ENCODE measurements at regions not wholly inside any gene's neighbourhood (a gene's known extent, or its start where the extent isn't known, plus 50 kb on each side); places are given as distances from the start of the nearest gene placed in this dataset.

GRCh38 chr1:18549106-18549505 lies 68.4 kb downstream of the KLHDC7A start:
- TF ChIP-seq, protein P1, sequence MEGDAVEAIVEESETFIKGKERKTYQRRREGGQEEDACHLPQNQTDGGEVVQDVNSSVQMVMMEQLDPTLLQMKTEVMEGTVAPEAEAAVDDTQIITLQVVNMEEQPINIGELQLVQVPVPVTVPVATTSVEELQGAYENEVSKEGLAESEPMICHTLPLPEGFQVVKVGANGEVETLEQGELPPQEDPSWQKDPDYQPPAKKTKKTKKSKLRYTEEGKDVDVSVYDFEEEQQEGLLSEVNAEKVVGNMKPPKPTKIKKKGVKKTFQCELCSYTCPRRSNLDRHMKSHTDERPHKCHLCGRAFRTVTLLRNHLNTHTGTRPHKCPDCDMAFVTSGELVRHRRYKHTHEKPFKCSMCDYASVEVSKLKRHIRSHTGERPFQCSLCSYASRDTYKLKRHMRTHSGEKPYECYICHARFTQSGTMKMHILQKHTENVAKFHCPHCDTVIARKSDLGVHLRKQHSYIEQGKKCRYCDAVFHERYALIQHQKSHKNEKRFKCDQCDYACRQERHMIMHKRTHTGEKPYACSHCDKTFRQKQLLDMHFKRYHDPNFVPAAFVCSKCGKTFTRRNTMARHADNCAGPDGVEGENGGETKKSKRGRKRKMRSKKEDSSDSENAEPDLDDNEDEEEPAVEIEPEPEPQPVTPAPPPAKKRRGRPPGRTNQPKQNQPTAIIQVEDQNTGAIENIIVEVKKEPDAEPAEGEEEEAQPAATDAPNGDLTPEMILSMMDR (conservative IDR thresholded peaks at IDR 0.05; ENCODE audit: low read depth, low read length): no peak
- no peak for TF ChIP-seq EZH2 (IDR thresholded peaks at IDR 0.05; ENCODE audit: borderline replicate concordance, low read depth, low read length, poor library complexity, severe bottlenecking)
